ENCODE measurements at regions not wholly inside any gene's neighbourhood (a gene's known extent, or its start where the extent isn't known, plus 50 kb on each side); places are given as distances from the start of the nearest gene placed in this dataset.

GRCh38 chr18:72612894-72613533 lies 68.9 kb upstream of the CBLN2 start:
- TF ChIP-seq CTCF (IDR thresholded peaks at IDR 0.05) (no peak), POLR2AphosphoS5 (IDR thresholded peaks at IDR 0.05) (no peak), POLR2A (IDR thresholded peaks at IDR 0.05; ENCODE audit: low read depth) (no peak), EP300 (IDR thresholded peaks at IDR 0.05) (no peak)

Data from esophagus muscularis mucosa (tissue), 4 donors.